ENCODE measurements at regions not wholly inside any gene's neighbourhood (a gene's known extent, or its start where the extent isn't known, plus 50 kb on each side); places are given as distances from the start of the nearest gene placed in this dataset.

- DNase-seq: no peak
Observed at GRCh38 chr13:42722883-42723539, 58.4 kb upstream of the FAM216B start.

GRCh38 chr13:42728507-42729180 lies 52.7 kb upstream of the FAM216B start:
- no peak for DNase-seq

GRCh38 chr13:42729857-42730402 lies 51.5 kb upstream of the FAM216B start:
- DNase-seq: no peak
